ENCODE measurements at regions not wholly inside any gene's neighbourhood (a gene's known extent, or its start where the extent isn't known, plus 50 kb on each side); places are given as distances from the start of the nearest gene placed in this dataset.

GRCh38 chr5:158115468-158115867 is 256.5 kb upstream of the CLINT1 start:
- Histone ChIP-seq H3K9me3 (no peaks in the 10 kb centered on the region), H3K27ac (peak overlapping the region; percentile 42), H3K36me3 (no peaks in the 10 kb centered on the region), H3K27me3 (no peaks in the 10 kb centered on the region), H3K4me3 (no peak overlapping the region), H3K4me1 (peaks cover 12% of the 10 kb centered on the region)
- TF ChIP-seq, protein P1, sequence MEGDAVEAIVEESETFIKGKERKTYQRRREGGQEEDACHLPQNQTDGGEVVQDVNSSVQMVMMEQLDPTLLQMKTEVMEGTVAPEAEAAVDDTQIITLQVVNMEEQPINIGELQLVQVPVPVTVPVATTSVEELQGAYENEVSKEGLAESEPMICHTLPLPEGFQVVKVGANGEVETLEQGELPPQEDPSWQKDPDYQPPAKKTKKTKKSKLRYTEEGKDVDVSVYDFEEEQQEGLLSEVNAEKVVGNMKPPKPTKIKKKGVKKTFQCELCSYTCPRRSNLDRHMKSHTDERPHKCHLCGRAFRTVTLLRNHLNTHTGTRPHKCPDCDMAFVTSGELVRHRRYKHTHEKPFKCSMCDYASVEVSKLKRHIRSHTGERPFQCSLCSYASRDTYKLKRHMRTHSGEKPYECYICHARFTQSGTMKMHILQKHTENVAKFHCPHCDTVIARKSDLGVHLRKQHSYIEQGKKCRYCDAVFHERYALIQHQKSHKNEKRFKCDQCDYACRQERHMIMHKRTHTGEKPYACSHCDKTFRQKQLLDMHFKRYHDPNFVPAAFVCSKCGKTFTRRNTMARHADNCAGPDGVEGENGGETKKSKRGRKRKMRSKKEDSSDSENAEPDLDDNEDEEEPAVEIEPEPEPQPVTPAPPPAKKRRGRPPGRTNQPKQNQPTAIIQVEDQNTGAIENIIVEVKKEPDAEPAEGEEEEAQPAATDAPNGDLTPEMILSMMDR (IDR thresholded peaks at IDR 0.05), result no peak
- no peak for TF ChIP-seq POLR2AphosphoS5 (IDR thresholded peaks at IDR 0.05)
- no peak for TF ChIP-seq POLR2A (IDR thresholded peaks at IDR 0.05)
- no peak for TF ChIP-seq EP300 (IDR thresholded peaks at IDR 0.05)
- WGBS, result 71% methylated on average over 1 of the region's 1 CpG
- DNase-seq (ENCODE audit: low spot score in 2 of 2), result no peak

- H3K36me3 ChIP-seq, result no peaks in the 10 kb centered on the region
- WGBS, result 83% methylated on average over 3 of the region's 3 CpGs
- no peak overlapping the region for H3K4me3 ChIP-seq
- no peak overlapping the region for H3K27ac ChIP-seq
- H3K27me3 ChIP-seq, result no peaks in the 10 kb centered on the region
- H3K9me3 ChIP-seq, result no peaks in the 10 kb centered on the region
- DNase-seq (ENCODE audit: low spot score in 2 of 2), result no peak
- no peaks in the 10 kb centered on the region for H3K4me1 ChIP-seq
- TF ChIP-seq POLR2AphosphoS5 (IDR thresholded peaks at IDR 0.05), result no peak
- TF ChIP-seq, protein P1 (IDR thresholded peaks at IDR 0.05), result no peak
Measured at GRCh38 chr5:158108177-158108576, 249.2 kb upstream of the CLINT1 start.

DNA sequence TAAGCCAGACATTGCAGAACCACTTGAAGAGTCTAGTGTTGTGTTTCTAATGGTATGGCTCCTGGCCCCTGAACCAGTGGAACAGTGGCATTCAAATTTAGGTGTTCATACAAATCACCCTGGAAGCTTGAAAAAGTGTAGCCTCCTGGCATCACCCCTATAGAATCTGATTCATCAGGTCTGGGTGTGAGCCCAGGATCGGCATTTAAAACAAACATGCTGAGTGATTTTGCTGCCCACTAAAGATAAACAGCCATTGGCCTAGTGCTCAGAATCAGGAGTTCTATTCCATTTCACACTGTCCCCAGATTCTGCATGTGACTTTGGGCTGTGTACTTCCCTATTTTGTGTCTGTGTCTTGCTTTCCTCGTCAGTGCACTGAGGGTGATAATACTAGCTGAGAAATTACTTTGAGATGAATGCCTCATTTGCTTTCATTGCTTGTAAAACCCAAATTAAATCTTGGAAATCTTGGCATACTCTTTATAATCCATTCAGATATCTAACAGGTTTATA is 241.5 kb upstream of the CLINT1 start:
- Histone ChIP-seq H3K9me3 (no peaks in the 10 kb centered on the region), H3K4me3 (no peak overlapping the region)
- 51% methylated on average over 2 of the region's 2 CpGs for WGBS

GRCh38 chr5:158099571-158100105 is 240.7 kb upstream of the CLINT1 start:
- Histone ChIP-seq H3K9me3 (no peaks in the 10 kb centered on the region), H3K27me3 (no peaks in the 10 kb centered on the region), H3K4me1 (no peaks in the 10 kb centered on the region), H3K36me3 (no peaks in the 10 kb centered on the region), H3K27ac (no peak overlapping the region), H3K4me3 (no peak overlapping the region)
- no peak for DNase-seq (ENCODE audit: low spot score in 2 of 2)
- WGBS, result 84% methylated on average over 12 of the region's 12 CpGs
- no peak for TF ChIP-seq POLR2AphosphoS5 (IDR thresholded peaks at IDR 0.05)
- TF ChIP-seq, protein P1 (IDR thresholded peaks at IDR 0.05), result no peak
- TF ChIP-seq EP300 (IDR thresholded peaks at IDR 0.05), result no peak
- no peak for TF ChIP-seq POLR2A (IDR thresholded peaks at IDR 0.05)

More for the DNA sequence above, 241.5 kb upstream of the CLINT1 start:
- no peak overlapping the region for H3K27ac ChIP-seq
- DNase-seq (ENCODE audit: low spot score in 2 of 2), result no peak
- no peaks in the 10 kb centered on the region for H3K4me1 ChIP-seq
- no peaks in the 10 kb centered on the region for H3K27me3 ChIP-seq
- TF ChIP-seq POLR2AphosphoS5 (IDR thresholded peaks at IDR 0.05), result no peak
- no peaks in the 10 kb centered on the region for H3K36me3 ChIP-seq

- no peak overlapping the region for H3K27ac ChIP-seq
- H3K9me3 ChIP-seq, result no peaks in the 10 kb centered on the region
- 95% methylated on average over 1 of the region's 1 CpG for WGBS
- TF ChIP-seq EP300 (IDR thresholded peaks at IDR 0.05) (no peak), POLR2AphosphoS5 (IDR thresholded peaks at IDR 0.05) (no peak), POLR2A (IDR thresholded peaks at IDR 0.05) (no peak)
- TF ChIP-seq, protein P1 (IDR thresholded peaks at IDR 0.05), result no peak
- H3K4me3 ChIP-seq, result no peak overlapping the region
- no peak for DNase-seq (ENCODE audit: low spot score in 2 of 2)
- no peaks in the 10 kb centered on the region for H3K27me3 ChIP-seq
- H3K36me3 ChIP-seq, result no peaks in the 10 kb centered on the region
- H3K4me1 ChIP-seq, result no peaks in the 10 kb centered on the region
Measured at GRCh38 chr5:158096835-158097234, 237.9 kb upstream of the CLINT1 start.

DNA sequence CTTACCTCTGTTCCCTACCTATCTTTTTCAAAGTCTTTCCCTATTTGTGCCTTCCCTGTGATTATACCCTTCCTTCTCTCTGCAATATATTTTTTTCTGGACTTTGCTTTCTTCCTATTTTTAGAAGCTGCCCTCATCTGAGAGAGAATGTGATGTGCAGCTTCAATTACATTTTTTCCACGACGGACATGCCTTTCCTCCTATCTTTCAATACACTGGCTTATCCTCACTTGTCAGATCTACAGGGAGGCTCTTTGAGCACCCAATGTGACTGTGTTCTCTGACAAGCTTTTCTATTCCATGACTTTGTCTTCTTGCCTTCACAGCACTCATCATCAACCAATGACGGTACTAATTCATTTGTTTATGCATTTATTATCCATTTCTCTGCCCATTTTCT is 227.9 kb upstream of the CLINT1 start:
- no peak overlapping the region for H3K27ac ChIP-seq
- peaks cover 11% of the 10 kb centered on the region for H3K4me1 ChIP-seq
- 57% methylated on average over 3 of the region's 3 CpGs for WGBS
- H3K27me3 ChIP-seq, result no peaks in the 10 kb centered on the region
- no peak overlapping the region for H3K4me3 ChIP-seq
- TF ChIP-seq EP300 (IDR thresholded peaks at IDR 0.05) (no peak), POLR2A (IDR thresholded peaks at IDR 0.05) (no peak), POLR2AphosphoS5 (IDR thresholded peaks at IDR 0.05) (no peak)
- TF ChIP-seq, protein P1 (IDR thresholded peaks at IDR 0.05), result no peak
- H3K36me3 ChIP-seq, result no peaks in the 10 kb centered on the region
- H3K9me3 ChIP-seq, result no peaks in the 10 kb centered on the region
- DNase-seq (ENCODE audit: low spot score in 2 of 2), result no peak
